Liver (tissue), 3 donors: ENCODE measurements at regions not wholly inside any gene's neighbourhood (a gene's known extent, or its start where the extent isn't known, plus 50 kb on each side); places are given as distances from the start of the nearest gene placed in this dataset.

ENCODE experiments used
- CTCF ChIP-seq: fragments of 150-350 bp; IDR thresholded peaks from 2 replicates; pipeline ENCODE4 v1.5.1; 2017; ENCODE audit warnings: improper control_type of control experiment, low read depth, low read length; ENCODE audit not compliant: missing input control
- EGR1 ChIP-seq, 2 donors: IDR thresholded peaks; 2 replicates each; pipeline ENCODE4 v1.6.1; 2016 to 2018; ENCODE audit warnings: antibody characterized with exemption in 2 of 2, low read depth in 2 of 2
- GABPA ChIP-seq, 2 donors: IDR thresholded peaks in 1 of 2; conservative IDR thresholded peaks in 1 of 2; 2 replicates each; pipeline ENCODE4 v1.6.1; 2016; ENCODE audit warnings: antibody characterized with exemption in 2 of 2, mild to moderate bottlenecking in 1 of 2, moderate library complexity in 1 of 2
- HNF4A ChIP-seq, 2 donors: conservative IDR thresholded peaks; 2 replicates each; pipeline ENCODE4 v1.6.1; 2016; ENCODE audit warnings: antibody characterized with exemption in 2 of 2, mild to moderate bottlenecking in 2 of 2
- JUND ChIP-seq, 2 donors: IDR thresholded peaks; 2 replicates each; pipeline ENCODE4 v1.6.1; 2016; ENCODE audit warnings: antibody characterized with exemption in 2 of 2
- RAD21 ChIP-seq, 2 donors: IDR thresholded peaks; 2 replicates each; pipeline ENCODE4 v1.6.1; 2016; ENCODE audit warnings: antibody characterized with exemption in 2 of 2, mild to moderate bottlenecking in 2 of 2
- REST ChIP-seq: IDR thresholded peaks from 2 replicates; pipeline ENCODE4 v1.6.1; 2016; ENCODE audit warnings: antibody characterized with exemption, mild to moderate bottlenecking
- SP1 ChIP-seq: IDR thresholded peaks from 2 replicates; pipeline ENCODE4 v1.6.1; 2018; ENCODE audit warnings: antibody characterized with exemption, mild to moderate bottlenecking
- TAF1 ChIP-seq: conservative IDR thresholded peaks from 2 replicates; pipeline ENCODE4 v1.6.1; 2016; ENCODE audit warnings: antibody characterized with exemption, mild to moderate bottlenecking
- ZBTB33 ChIP-seq: IDR thresholded peaks from 2 replicates; pipeline ENCODE4 v1.6.1; 2016; ENCODE audit warnings: antibody characterized with exemption
- donor health status: healthy.
- donor health status: healthy.

- TF ChIP-seq RAD21 (IDR thresholded peaks at IDR 0.05) (no peak), CTCF (no peak), GABPA (IDR thresholded peaks at IDR 0.05 in 1 of 2, conservative IDR thresholded peaks at IDR 0.05 in 1 of 2) (no peak), HNF4A (conservative IDR thresholded peaks at IDR 0.05) (no peak), REST (no peak), JUND (IDR thresholded peaks at IDR 0.05) (no peak), TAF1 (no peak), SP1 (no peak), EGR1 (IDR thresholded peaks at IDR 0.05; ENCODE audit: low read depth in 2 of 2) (no peak), ZBTB33 (no peak)
These were observed 398.8 kb downstream of the DUSP10 start for GRCh38 chr1:221343136-221343535.
